GM20000 (cell line): ENCODE measurements at regions not wholly inside any gene's neighbourhood (a gene's known extent, or its start where the extent isn't known, plus 50 kb on each side); places are given as distances from the start of the nearest gene placed in this dataset.

Experiments
- DNase-seq: peaks from one replicate; pipeline ENCODE4 v3.0.0; 2012; ENCODE audit warnings: low spot score
- TF ChIP-seq, protein P1 (sequence below): IDR thresholded peaks from 2 replicates; pipeline ENCODE4 v1.5.1; 2012; ENCODE audit warnings: mild to moderate bottlenecking, control low read depth; ENCODE audit errors: extremely low read depth, missing control alignments

GRCh38 chr2:160703648-160704585 lies 210.3 kb upstream of the RBMS1 start:
- DNase-seq: peak; percentile 21
- TF ChIP-seq, protein P1, sequence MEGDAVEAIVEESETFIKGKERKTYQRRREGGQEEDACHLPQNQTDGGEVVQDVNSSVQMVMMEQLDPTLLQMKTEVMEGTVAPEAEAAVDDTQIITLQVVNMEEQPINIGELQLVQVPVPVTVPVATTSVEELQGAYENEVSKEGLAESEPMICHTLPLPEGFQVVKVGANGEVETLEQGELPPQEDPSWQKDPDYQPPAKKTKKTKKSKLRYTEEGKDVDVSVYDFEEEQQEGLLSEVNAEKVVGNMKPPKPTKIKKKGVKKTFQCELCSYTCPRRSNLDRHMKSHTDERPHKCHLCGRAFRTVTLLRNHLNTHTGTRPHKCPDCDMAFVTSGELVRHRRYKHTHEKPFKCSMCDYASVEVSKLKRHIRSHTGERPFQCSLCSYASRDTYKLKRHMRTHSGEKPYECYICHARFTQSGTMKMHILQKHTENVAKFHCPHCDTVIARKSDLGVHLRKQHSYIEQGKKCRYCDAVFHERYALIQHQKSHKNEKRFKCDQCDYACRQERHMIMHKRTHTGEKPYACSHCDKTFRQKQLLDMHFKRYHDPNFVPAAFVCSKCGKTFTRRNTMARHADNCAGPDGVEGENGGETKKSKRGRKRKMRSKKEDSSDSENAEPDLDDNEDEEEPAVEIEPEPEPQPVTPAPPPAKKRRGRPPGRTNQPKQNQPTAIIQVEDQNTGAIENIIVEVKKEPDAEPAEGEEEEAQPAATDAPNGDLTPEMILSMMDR: no peak

- DNase-seq: no peak
- TF ChIP-seq, protein P1: no peak
These were observed 221.8 kb upstream of the RBMS1 start for GRCh38 chr2:160715428-160715827.

GRCh38 chr2:160719116-160719515 lies 225.5 kb upstream of the RBMS1 start:
- TF ChIP-seq, protein P1: no peak
- no peak for DNase-seq

DNA sequence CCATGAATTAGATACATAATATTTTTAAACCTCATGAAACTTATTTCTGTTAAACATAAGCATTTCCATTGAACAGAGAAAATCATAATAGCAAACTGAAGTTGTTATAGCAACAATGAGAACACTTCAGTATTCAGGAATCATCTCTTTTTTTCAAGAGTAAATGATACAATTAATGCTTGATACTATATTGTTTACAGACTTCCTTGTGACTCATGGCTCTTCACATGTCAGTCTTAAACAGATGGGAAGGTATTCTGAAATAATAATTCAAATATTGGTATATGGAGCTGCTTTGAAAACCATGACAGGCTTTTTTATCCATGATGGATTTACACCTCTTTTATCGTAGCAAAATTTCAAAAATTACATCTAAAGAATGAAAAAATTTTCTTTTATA lies 226.5 kb upstream of the RBMS1 start:
- no peak for DNase-seq

GRCh38 chr2:160721089-160722040 lies 227.8 kb upstream of the RBMS1 start:
- TF ChIP-seq, protein P1: no peak

More for the DNA sequence above, 226.5 kb upstream of the RBMS1 start:
- TF ChIP-seq, protein P1: no peak

DNA sequence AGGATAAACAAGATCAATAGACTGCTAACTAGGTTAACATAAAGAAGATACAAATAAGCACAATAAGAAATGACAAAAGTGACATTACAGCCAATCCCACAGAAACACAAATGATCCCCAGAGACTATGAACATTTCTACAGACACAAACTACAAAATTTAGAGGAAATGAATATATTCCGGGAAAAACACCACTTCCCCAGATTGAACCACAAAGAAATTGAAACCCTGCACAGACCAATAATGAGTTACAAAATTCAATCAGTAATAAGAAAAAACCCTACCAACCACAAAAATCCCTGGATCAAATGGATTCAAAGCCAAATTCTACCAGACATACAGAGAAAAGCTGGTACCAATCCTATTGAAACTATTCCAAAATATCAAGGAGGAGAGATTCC lies 232.4 kb upstream of the RBMS1 start:
- no peak for DNase-seq
- TF ChIP-seq, protein P1: no peak

More at GRCh38 chr2:160721089-160722040, 227.8 kb upstream of the RBMS1 start:
- no peak for DNase-seq
